GM23338 (cell line): ENCODE measurements at regions not wholly inside any gene's neighbourhood (a gene's known extent, or its start where the extent isn't known, plus 50 kb on each side); places are given as distances from the start of the nearest gene placed in this dataset.

Experiments used
- CREB1 ChIP-seq: fragments of 250-450 bp; sonication (Bioruptor Pico); IDR thresholded peaks from 2 replicates; pipeline ENCODE4 v1.5.0; 2020; ENCODE audit warnings: low read depth, mild to moderate bottlenecking, moderate library complexity
- CTCF ChIP-seq, 2 experiments: fragments of 200-600 bp in 1 of 2; sonication (generic) in 1 of 2; conservative IDR thresholded peaks; 2 replicates each; pipeline versions ENCODE4 v1.5.1 to v1.6.1; 2016 to 2017; ENCODE audit warnings: antibody characterized with exemption in 2 of 2, low read depth in 2 of 2, mild to moderate bottlenecking in 2 of 2, moderate library complexity in 1 of 2
- EZH2 ChIP-seq: fragments of 200-600 bp; sonication (generic); IDR thresholded peaks from one replicate; pipeline ENCODE4 v1.8.0; 2017; ENCODE audit warnings: antibody characterized with exemption, mild to moderate bottlenecking, low read depth; ENCODE audit not compliant: unreplicated experiment
- POLR2AphosphoS5 ChIP-seq: IDR thresholded peaks from 2 replicates; pipeline ENCODE4 v1.6.1; 2016; ENCODE audit warnings: antibody characterized with exemption, low read depth
- STAT1 ChIP-seq: IDR thresholded peaks from one replicate; pipeline ENCODE4 v1.6.1; 2016; ENCODE audit warnings: antibody characterized with exemption; ENCODE audit not compliant: unreplicated experiment

DNA sequence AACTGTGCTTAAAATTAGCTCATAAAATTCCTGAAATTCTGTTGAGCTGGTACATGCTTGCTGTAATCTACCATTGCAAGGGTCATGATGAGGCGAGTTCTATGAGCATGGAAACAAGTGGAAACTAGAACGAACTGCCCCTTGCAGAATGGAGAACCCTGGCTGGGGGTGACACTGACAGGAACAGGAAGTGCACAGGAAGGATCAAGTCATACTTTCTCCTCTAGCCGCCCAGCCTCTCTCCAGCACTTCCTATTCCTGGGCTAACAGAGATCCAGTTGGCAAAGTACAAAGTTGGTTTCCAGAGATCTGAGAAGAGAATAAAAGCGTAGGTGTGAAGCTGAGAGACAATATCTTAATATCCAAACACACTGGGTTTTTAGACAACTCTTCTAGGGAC is 414.2 kb upstream of the PODXL start:
- TF ChIP-seq EZH2: no peak
- no peak for TF ChIP-seq CREB1 (CRISPR knock-in tag)
- no peak for TF ChIP-seq STAT1
- TF ChIP-seq CTCF (conservative IDR thresholded peaks at IDR 0.05; ENCODE audit: low read depth in 2 of 2): no peak
- no peak for TF ChIP-seq POLR2AphosphoS5
